ENCODE measurements at regions not wholly inside any gene's neighbourhood (a gene's known extent, or its start where the extent isn't known, plus 50 kb on each side); places are given as distances from the start of the nearest gene placed in this dataset.

DNA sequence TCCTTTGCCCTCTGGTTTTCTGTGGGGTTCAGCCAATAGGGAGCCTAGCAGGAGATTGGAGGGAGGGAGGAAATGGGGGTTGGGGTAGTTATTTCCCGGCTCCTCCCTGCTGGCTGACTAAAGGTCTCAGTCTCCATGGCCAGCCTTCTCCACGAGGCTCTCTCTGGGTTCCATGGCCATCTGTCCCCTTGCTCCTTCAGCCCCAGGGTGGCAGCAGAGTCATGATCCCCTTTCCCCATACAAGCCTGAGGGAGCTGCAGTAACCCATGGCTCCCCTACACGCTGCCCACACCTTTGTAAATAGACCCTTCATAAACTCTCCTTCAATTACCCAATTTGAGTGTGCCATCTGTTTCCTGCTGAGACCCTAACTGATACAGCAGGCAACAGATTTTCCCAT, 176.1 kb upstream of the CSF3R start:
- TF ChIP-seq, protein P1, sequence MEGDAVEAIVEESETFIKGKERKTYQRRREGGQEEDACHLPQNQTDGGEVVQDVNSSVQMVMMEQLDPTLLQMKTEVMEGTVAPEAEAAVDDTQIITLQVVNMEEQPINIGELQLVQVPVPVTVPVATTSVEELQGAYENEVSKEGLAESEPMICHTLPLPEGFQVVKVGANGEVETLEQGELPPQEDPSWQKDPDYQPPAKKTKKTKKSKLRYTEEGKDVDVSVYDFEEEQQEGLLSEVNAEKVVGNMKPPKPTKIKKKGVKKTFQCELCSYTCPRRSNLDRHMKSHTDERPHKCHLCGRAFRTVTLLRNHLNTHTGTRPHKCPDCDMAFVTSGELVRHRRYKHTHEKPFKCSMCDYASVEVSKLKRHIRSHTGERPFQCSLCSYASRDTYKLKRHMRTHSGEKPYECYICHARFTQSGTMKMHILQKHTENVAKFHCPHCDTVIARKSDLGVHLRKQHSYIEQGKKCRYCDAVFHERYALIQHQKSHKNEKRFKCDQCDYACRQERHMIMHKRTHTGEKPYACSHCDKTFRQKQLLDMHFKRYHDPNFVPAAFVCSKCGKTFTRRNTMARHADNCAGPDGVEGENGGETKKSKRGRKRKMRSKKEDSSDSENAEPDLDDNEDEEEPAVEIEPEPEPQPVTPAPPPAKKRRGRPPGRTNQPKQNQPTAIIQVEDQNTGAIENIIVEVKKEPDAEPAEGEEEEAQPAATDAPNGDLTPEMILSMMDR (IDR thresholded peaks at IDR 0.05): no peak
- TF ChIP-seq POLR2AphosphoS5 (IDR thresholded peaks at IDR 0.05): no peak

Data from transverse colon (tissue), 4 donors.